CD14-positive monocyte (primary cell): ENCODE measurements at regions not wholly inside any gene's neighbourhood (a gene's known extent, or its start where the extent isn't known, plus 50 kb on each side); places are given as distances from the start of the nearest gene placed in this dataset.

Experiments used
- DNase-seq, 3 donors: peaks; one replicate each; pipeline ENCODE4 v3.0.0-alpha.2; 2011 to 2022
- H2AFZ ChIP-seq: 2 replicates; pipeline ENCODE4 v1.6.0; 2012; ENCODE audit warnings: mild to moderate bottlenecking, low read depth, low read length, inconsistent platforms; ENCODE audit not compliant: insufficient read depth, poor library complexity, severe bottlenecking
- H3K27ac ChIP-seq, 2 donors: 1 replicate in 1 of 2; 2 replicates in 1 of 2; pipeline ENCODE4 v1.5.1; 2012 to 2013; ENCODE audit warnings: low read length in 2 of 2, control low read depth in 1 of 2, inconsistent platforms in 1 of 2, low read depth in 1 of 2, mild to moderate bottlenecking in 1 of 2
- H3K27me3 ChIP-seq, 2 donors: one replicate each; pipeline versions ENCODE4 v1.6.0 to v1.6.1; 2011 to 2013; ENCODE audit warnings: low read length in 2 of 2; ENCODE audit not compliant: control insufficient read depth in 2 of 2, insufficient read depth in 2 of 2
- H3K36me3 ChIP-seq, 2 donors: replicated peaks in 1 of 2; 1 replicate in 1 of 2; 2 replicates in 1 of 2; pipeline versions ENCODE4 v1.5.1 to v1.6.1; 2012 to 2013; ENCODE audit warnings: low read length in 2 of 2, control low read depth in 1 of 2, inconsistent platforms in 1 of 2, mild to moderate bottlenecking in 1 of 2; ENCODE audit not compliant: insufficient read depth in 2 of 2, control insufficient read depth in 1 of 2
- H3K4me1 ChIP-seq, 2 donors: 1 replicate in 1 of 2; 2 replicates in 1 of 2; pipeline versions ENCODE4 v1.5.1 to v1.6.1; 2012 to 2013; ENCODE audit warnings: low read length in 2 of 2, control low read depth in 1 of 2, inconsistent platforms in 1 of 2, mild to moderate bottlenecking in 1 of 2, moderate library complexity in 1 of 2; ENCODE audit not compliant: insufficient read depth in 2 of 2, control insufficient read depth in 1 of 2
- H3K4me2 ChIP-seq: replicated peaks from 2 replicates; pipeline ENCODE3; 2012; ENCODE audit warnings: low read length, moderate library complexity, mild to moderate bottlenecking; ENCODE audit not compliant: poor library complexity, severe bottlenecking; ENCODE audit errors: extremely low read depth
- H3K4me3 ChIP-seq, 3 experiments: fragments of 200-600 bp in 1 of 3; sonication (generic) in 1 of 3; replicated peaks in 1 of 3; 1 replicate in 2 of 3; 2 replicates in 1 of 3; pipeline ENCODE4 v1.5.1; 2011 to 2013; ENCODE audit warnings: low read length in 3 of 3, mild to moderate bottlenecking in 3 of 3, control low read depth in 2 of 3, low read depth in 2 of 3, inconsistent platforms in 1 of 3, moderate library complexity in 1 of 3
- H3K79me2 ChIP-seq: 2 replicates; pipeline ENCODE4 v1.6.0; 2012; ENCODE audit warnings: mild to moderate bottlenecking, control low read depth, inconsistent platforms, low read length, moderate library complexity; ENCODE audit not compliant: insufficient read depth
- H3K9ac ChIP-seq: 2 replicates; pipeline ENCODE4 v1.6.0; 2017; ENCODE audit warnings: low read length, mild to moderate bottlenecking; ENCODE audit not compliant: insufficient read depth, poor library complexity, severe bottlenecking
- H3K9me3 ChIP-seq, 2 donors: replicated peaks in 1 of 2; 1 replicate in 1 of 2; 2 replicates in 1 of 2; pipeline versions ENCODE4 v1.5.1 to v1.6.1; 2012 to 2013; ENCODE audit warnings: low read length in 2 of 2, control low read depth in 1 of 2; ENCODE audit not compliant: control insufficient read depth in 1 of 2, insufficient read depth in 1 of 2
- H4K20me1 ChIP-seq: 2 replicates; pipeline ENCODE4 v1.6.0; 2012; ENCODE audit warnings: mild to moderate bottlenecking, low read length, control low read depth, moderate library complexity; ENCODE audit not compliant: insufficient read depth
- H3K27ac Mint-ChIP-seq, 7 donors: one replicate each; pipeline ENCODE4 v1.8.0; 2020; ENCODE audit warnings: mild to moderate bottlenecking in 7 of 7, mixed read lengths in 7 of 7, moderate library complexity in 6 of 7, inconsistent platforms in 2 of 7
- H3K27me3 Mint-ChIP-seq, 3 donors: one replicate each; pipeline ENCODE4 v1.8.0; 2021 to 2022; ENCODE audit warnings: low read depth in 3 of 3, mild to moderate bottlenecking in 3 of 3, mixed read lengths in 3 of 3, moderate library complexity in 3 of 3, inconsistent platforms in 1 of 3
- H3K36me3 Mint-ChIP-seq, 2 donors: one replicate each; pipeline ENCODE4 v1.8.0; 2020; ENCODE audit warnings: mixed read lengths in 2 of 2, inconsistent platforms in 1 of 2, mild to moderate bottlenecking in 1 of 2
- H3K4me1 Mint-ChIP-seq: one replicate; pipeline ENCODE4 v1.8.0; 2020; ENCODE audit warnings: mild to moderate bottlenecking, mixed read lengths
- H3K4me3 Mint-ChIP-seq, 2 donors: one replicate each; pipeline ENCODE4 v1.8.0; 2020; ENCODE audit warnings: mild to moderate bottlenecking in 2 of 2, mixed read lengths in 2 of 2, moderate library complexity in 1 of 2
- H3K9me3 Mint-ChIP-seq, 7 donors: one replicate each; pipeline ENCODE4 v1.8.0; 2020 to 2022; ENCODE audit warnings: mixed read lengths in 7 of 7, mild to moderate bottlenecking in 6 of 7, moderate library complexity in 6 of 7, inconsistent platforms in 2 of 7
- WGBS: methylation state at CpG from one replicate; pipeline ENCODE4 v1.1.5; 2013; ENCODE audit warnings: missing lambda C conversion rate; ENCODE audit not compliant: insufficient coverage; 5-methylcytosine and 5-hydroxymethylcytosine counted together
- intact Hi-C, 2 donors: fragments of 100-400 bp; cut with micrococcal nuclease; formaldehyde crosslinking; loops; one replicate each; pipeline versions ENCODE4 v1.15.0 to v1.15.1; 2023
- TF ChIP-seq, protein P1 (sequence below): fragments of 200-600 bp; IDR thresholded peaks from one replicate; pipeline ENCODE4 v1.8.0; 2022; ENCODE audit warnings: antibody characterized with exemption, mild to moderate bottlenecking

DNA sequence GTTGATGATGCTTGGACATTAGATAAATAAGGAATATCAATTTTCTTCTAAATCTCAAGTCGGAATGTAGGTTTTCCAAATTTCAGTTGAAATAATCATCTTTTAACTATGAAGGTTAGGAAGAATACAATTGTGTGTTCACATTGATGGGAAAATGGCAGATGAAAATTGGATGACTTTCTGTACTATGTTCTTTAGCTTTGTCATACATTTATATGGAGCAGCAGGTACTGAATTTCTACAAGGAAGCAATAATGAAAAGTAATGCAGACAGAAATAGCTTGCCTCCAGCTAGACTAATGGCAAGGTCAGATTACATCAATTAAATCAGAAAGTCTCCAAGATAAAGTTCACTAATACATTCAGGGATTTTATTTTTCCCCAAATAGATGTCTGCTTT lies 1423.7 kb upstream of the PCDH20 start:
- no peaks in the 10 kb centered on the region for H3K4me1 Mint-ChIP-seq
- no peak overlapping the region for H3K27ac Mint-ChIP-seq
- H3K79me2 ChIP-seq = no peaks in the 10 kb centered on the region
- no peaks in the 10 kb centered on the region for H3K9me3 ChIP-seq
- peaks cover 0 to 3% (median 3%) of the 10 kb centered on the region in 3 donors for H3K27me3 Mint-ChIP-seq
- no peak for DNase-seq
- H3K4me2 ChIP-seq = no peak overlapping the region
- no peak overlapping the region for H3K4me3 Mint-ChIP-seq
- intact Hi-C loops = no loop called here
- H2AFZ ChIP-seq = no peak overlapping the region
- no peaks in the 10 kb centered on the region for H3K4me1 ChIP-seq
- TF ChIP-seq, protein P1, sequence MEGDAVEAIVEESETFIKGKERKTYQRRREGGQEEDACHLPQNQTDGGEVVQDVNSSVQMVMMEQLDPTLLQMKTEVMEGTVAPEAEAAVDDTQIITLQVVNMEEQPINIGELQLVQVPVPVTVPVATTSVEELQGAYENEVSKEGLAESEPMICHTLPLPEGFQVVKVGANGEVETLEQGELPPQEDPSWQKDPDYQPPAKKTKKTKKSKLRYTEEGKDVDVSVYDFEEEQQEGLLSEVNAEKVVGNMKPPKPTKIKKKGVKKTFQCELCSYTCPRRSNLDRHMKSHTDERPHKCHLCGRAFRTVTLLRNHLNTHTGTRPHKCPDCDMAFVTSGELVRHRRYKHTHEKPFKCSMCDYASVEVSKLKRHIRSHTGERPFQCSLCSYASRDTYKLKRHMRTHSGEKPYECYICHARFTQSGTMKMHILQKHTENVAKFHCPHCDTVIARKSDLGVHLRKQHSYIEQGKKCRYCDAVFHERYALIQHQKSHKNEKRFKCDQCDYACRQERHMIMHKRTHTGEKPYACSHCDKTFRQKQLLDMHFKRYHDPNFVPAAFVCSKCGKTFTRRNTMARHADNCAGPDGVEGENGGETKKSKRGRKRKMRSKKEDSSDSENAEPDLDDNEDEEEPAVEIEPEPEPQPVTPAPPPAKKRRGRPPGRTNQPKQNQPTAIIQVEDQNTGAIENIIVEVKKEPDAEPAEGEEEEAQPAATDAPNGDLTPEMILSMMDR = no peak
- no peaks in the 10 kb centered on the region for H3K36me3 Mint-ChIP-seq
- no peak overlapping the region for H3K9ac ChIP-seq
- H3K27ac ChIP-seq = no peak overlapping the region
- H3K9me3 Mint-ChIP-seq = peaks cover 0 to 3% (median 1%) of the 10 kb centered on the region in 7 donors
- WGBS = no CpG with 5 or more reads among the region's 1 CpG
- H3K4me3 ChIP-seq = no peak overlapping the region
- no peaks in the 10 kb centered on the region for H3K27me3 ChIP-seq
- H4K20me1 ChIP-seq = no peaks in the 10 kb centered on the region
- no peaks in the 10 kb centered on the region for H3K36me3 ChIP-seq

DNA sequence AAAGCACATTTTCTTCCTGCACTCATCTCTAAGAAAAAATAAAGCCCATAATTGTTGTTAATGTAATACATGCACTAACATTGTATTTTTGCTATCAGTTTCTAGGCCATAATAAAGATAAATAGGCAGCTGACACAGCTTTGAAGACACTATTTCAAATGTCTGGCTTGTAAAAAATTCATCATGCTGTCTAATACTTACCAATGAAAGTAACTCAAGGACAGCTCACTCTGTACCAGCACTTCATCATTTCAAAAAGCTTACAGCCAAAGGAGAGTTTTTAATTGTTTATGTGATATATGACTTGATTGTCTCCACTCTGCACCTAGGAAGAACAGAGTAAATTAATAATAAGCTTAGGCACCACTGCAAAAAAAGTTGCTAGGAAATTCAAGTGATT lies 1423.3 kb upstream of the PCDH20 start:
- no peak overlapping the region for H3K9ac ChIP-seq
- no peaks in the 10 kb centered on the region for H3K27me3 ChIP-seq
- Mint-ChIP-seq H3K36me3 (no peaks in the 10 kb centered on the region), H3K4me1 (no peaks in the 10 kb centered on the region), H3K27me3 (peaks cover 0 to 3% (median 3%) of the 10 kb centered on the region in 3 donors), H3K27ac (no peak overlapping the region), H3K4me3 (no peak overlapping the region), H3K9me3 (peaks cover 0 to 4% (median 1%) of the 10 kb centered on the region in 7 donors)
- TF ChIP-seq, protein P1 = no peak
- H3K79me2 ChIP-seq = no peaks in the 10 kb centered on the region
- H4K20me1 ChIP-seq = no peaks in the 10 kb centered on the region
- H3K4me3 ChIP-seq = no peak overlapping the region
- intact Hi-C loops = no loop called here
- H3K36me3 ChIP-seq = no peaks in the 10 kb centered on the region
- H3K27ac ChIP-seq = no peak overlapping the region
- H3K4me1 ChIP-seq = no peaks in the 10 kb centered on the region
- no peak overlapping the region for H2AFZ ChIP-seq
- no peak overlapping the region for H3K4me2 ChIP-seq
- DNase-seq = no peak
- no peaks in the 10 kb centered on the region for H3K9me3 ChIP-seq
